Epithelial cell of proximal tubule (primary cell): ENCODE measurements at regions not wholly inside any gene's neighbourhood (a gene's known extent, or its start where the extent isn't known, plus 50 kb on each side); places are given as distances from the start of the nearest gene placed in this dataset.

ENCODE experiments used
- DNase-seq: peaks from one replicate; pipeline ENCODE4 v3.0.0-alpha.2; 2011; ENCODE audit warnings: low read depth
- H3K4me3 ChIP-seq: 2 replicates; pipeline ENCODE4 v1.5.1; 2011; ENCODE audit warnings: low read depth, mild to moderate bottlenecking, low read length
- TF ChIP-seq, protein P1 (sequence below): conservative IDR thresholded peaks from 2 replicates; pipeline ENCODE4 v1.5.1; 2012; ENCODE audit warnings: low read depth, mild to moderate bottlenecking, low read length

DNA sequence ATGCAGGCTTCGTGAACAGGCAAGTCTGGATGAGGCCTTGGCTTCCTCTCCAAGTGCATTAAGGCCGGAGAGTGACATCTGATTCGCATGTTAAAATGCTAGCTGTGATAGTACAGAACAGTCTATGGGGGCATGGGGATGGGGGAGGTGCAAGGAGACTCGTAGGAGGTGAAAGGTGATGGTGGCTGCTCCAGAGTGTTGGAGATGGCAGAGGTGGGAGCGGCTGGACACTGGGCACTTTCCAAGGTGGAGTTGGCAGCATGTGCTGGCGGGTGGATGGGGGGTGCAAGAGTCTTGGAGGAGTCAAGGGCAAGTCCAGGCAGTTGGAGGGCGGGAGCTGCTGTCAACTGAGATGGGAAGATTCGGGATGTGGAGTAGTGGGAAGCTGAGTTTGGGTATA lies 350.9 kb upstream of the TNRC6C start:
- DNase-seq = no peak
- no peak overlapping the region for H3K4me3 ChIP-seq
- TF ChIP-seq, protein P1, sequence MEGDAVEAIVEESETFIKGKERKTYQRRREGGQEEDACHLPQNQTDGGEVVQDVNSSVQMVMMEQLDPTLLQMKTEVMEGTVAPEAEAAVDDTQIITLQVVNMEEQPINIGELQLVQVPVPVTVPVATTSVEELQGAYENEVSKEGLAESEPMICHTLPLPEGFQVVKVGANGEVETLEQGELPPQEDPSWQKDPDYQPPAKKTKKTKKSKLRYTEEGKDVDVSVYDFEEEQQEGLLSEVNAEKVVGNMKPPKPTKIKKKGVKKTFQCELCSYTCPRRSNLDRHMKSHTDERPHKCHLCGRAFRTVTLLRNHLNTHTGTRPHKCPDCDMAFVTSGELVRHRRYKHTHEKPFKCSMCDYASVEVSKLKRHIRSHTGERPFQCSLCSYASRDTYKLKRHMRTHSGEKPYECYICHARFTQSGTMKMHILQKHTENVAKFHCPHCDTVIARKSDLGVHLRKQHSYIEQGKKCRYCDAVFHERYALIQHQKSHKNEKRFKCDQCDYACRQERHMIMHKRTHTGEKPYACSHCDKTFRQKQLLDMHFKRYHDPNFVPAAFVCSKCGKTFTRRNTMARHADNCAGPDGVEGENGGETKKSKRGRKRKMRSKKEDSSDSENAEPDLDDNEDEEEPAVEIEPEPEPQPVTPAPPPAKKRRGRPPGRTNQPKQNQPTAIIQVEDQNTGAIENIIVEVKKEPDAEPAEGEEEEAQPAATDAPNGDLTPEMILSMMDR = no peak

DNA sequence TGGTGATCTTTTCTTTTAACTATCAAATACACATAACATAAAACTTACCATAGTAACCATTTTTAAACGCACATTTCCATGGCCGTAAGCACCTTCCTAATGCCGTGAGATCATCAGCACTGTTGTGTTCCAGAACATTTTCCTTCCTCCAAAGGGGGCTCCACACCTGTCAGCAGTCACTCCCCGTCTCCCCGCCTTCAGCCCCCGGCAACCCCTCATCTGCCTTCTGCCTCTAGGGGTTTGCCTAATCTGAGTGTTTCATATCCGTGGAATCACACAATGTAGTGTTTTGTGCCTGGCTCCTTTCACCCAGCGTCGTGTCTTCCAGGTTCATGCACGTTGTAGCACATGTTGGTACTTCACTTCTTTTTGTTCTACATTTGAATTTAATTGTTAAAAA lies 350.1 kb upstream of the TNRC6C start:
- TF ChIP-seq, protein P1 = no peak
- no peak for DNase-seq
- H3K4me3 ChIP-seq = no peak overlapping the region

DNA sequence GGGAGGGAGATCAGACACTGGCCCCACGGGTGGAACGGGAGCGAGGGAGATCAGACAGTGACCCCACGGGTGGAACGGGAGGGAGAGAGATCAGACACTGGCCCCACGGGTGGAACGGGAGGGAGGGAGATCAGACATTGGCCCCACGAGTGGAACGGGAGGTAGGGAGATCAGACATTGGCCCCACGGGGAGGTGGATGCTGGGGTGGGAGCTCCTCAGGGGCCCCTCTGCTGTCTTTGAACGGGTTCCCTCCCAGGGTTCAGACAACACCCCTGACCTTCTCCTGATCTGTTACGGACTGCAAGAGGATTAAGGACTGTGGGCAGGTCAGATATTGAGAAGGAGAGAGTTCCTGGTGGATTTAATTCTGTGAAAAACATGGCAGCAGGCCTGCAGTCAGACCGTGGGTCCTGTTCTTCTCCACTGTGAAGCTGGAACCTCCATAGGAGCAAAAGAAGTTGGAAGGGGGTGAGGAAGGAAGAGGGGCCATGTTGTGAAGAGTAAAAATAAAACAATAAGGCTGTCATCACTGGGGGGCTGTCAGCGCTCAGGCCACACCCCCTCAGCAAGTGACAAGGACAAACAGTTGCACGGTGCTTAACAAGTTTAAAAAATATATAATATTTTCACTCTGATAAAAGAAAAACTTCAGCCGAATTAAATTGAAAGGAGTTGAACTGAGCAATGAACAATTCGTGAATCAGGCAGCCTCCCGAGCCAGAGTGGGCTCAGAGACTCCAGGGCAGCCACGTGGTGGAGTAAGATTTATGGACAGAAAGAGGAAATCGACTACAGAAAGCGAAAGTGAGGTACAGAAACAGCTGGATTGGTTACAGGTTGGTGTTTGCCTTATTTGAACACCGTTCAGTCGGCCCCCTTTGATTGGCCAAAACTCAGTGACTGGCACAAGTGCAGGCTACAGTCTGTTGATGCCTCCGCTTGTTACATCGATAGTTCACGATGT lies 348.7 kb upstream of the TNRC6C start:
- no peak for DNase-seq
- TF ChIP-seq, protein P1 = no peak
- H3K4me3 ChIP-seq = no peak overlapping the region

DNA sequence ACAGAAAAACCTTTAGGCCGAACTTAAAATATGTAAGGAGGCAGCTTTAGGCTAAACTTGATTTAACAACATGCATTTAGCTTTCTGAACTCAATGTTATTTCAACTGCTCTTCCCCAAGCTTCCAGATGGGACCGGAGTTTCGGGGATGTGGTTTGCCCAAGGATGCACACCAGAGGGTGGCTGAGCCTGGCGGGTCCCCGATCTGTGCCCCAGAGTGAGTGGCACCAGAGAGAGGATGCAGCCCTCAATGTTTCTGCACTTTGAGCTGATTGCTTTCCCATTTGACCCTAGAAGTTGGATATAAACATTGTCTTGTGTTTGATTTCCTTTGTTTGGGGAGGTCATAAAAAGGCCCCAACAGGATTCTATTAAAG lies 348.0 kb upstream of the TNRC6C start:
- no peak overlapping the region for H3K4me3 ChIP-seq
- DNase-seq = no peak
- TF ChIP-seq, protein P1 = no peak

DNA sequence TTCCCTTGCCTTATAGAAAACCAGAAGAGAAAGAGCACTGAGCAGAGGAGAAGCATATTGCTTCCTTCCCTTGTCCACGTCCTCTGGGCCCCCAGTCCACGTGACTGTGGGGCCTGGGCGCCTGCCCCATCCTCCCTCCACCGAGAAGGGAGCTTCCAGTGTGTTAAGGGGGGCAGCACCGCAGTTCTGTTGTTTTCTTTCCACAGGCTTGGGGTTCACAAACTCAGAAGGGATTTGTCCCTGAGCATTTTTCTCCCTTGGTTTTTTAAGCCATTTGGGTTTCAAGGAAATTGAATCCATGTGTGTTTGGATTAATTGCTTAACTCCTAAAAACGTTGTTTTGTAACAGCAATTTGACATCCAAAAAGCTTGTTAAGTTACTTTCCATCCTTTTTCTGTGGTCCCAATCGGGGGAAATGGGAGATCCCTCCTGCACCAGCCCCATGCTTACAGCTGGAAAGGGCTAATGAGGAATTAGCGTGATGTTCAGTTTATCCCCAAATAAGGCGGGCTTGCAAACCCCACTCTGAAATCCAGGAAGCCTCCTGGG lies 347.5 kb upstream of the TNRC6C start:
- DNase-seq = no peak
- no peak overlapping the region for H3K4me3 ChIP-seq
- TF ChIP-seq, protein P1 = no peak

DNA sequence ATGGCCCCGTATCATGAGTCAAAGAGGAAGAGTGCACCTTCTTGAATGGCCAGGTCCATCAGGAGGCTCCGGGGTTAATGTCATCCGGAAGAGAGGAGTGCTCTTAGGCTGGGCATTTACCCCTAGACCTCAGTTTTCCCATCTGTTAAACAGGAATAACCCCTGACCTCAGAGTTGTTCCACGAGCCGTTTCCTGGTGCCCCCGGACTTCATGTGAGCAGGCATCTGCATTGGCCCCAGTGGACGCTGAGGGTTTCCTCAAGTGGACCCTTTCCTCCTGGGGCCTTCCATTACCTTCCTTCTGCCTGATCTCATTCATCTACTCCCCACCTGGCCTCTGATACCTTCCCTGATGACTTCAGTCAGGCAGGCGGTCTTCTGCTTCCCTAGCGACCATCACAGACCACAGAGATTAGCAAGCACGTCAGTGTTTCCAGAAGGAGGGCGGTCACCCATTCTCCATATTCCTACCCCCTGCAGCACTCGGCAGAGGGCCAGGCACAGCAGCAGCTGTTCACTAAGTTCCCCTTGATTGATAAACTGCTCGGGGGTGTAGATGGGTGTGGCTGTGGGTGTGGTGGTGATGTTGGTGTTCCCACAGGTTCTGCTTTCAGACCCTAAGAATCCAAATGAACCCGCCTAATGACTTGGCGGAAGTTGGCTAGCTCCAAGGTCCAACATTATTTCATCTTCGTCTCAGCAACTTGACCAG lies 346.6 kb upstream of the TNRC6C start:
- TF ChIP-seq, protein P1 = no peak
- no peak overlapping the region for H3K4me3 ChIP-seq
- DNase-seq = no peak
